GM13977 (cell line): ENCODE measurements at regions not wholly inside any gene's neighbourhood (a gene's known extent, or its start where the extent isn't known, plus 50 kb on each side); places are given as distances from the start of the nearest gene placed in this dataset.

Experiments used
- DNase-seq: peaks from one replicate; pipeline ENCODE4 v3.0.0; 2012; ENCODE audit warnings: low spot score
- in situ Hi-C: fragments of 300-500 bp; cut with MboI; formaldehyde crosslinking; loops from one replicate; pipeline ENCODE4 v1.12.0; 2022; ENCODE audit warnings: low sequenced_read_pairs, low pct_unique_long_range_greater_than_20kb, mixed read lengths, inconsistent platforms; ENCODE audit not compliant: unreplicated experiment
- TF ChIP-seq, protein P1 (sequence below): IDR thresholded peaks from 2 replicates; pipeline ENCODE4 v1.5.1; 2012; ENCODE audit warnings: mild to moderate bottlenecking, control low read depth; ENCODE audit not compliant: insufficient read depth; ENCODE audit errors: extremely low read depth, missing control alignments

DNA sequence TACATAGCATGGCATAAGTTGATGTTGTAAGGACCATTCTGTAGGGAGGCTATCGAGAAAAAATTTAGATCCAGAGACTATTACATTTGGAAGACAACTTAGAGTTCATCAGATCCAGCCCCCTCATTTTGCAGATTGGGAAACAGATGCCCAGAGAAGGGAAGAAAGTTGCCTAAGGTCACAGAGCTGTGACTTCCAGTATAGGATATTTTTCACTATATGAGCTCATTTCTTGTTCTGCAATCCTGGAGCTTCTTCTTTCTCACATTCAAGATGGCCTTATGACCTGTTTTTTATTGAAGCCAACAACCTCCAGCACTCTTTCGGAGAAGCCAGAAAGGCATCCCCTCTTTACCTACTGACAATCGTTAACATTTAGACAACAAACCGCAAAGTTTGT is 421.8 kb upstream of the PLXNA2 start:
- DNase-seq: no peak
- TF ChIP-seq, protein P1, sequence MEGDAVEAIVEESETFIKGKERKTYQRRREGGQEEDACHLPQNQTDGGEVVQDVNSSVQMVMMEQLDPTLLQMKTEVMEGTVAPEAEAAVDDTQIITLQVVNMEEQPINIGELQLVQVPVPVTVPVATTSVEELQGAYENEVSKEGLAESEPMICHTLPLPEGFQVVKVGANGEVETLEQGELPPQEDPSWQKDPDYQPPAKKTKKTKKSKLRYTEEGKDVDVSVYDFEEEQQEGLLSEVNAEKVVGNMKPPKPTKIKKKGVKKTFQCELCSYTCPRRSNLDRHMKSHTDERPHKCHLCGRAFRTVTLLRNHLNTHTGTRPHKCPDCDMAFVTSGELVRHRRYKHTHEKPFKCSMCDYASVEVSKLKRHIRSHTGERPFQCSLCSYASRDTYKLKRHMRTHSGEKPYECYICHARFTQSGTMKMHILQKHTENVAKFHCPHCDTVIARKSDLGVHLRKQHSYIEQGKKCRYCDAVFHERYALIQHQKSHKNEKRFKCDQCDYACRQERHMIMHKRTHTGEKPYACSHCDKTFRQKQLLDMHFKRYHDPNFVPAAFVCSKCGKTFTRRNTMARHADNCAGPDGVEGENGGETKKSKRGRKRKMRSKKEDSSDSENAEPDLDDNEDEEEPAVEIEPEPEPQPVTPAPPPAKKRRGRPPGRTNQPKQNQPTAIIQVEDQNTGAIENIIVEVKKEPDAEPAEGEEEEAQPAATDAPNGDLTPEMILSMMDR: no peak
- in situ Hi-C loops: no loop called here

DNA sequence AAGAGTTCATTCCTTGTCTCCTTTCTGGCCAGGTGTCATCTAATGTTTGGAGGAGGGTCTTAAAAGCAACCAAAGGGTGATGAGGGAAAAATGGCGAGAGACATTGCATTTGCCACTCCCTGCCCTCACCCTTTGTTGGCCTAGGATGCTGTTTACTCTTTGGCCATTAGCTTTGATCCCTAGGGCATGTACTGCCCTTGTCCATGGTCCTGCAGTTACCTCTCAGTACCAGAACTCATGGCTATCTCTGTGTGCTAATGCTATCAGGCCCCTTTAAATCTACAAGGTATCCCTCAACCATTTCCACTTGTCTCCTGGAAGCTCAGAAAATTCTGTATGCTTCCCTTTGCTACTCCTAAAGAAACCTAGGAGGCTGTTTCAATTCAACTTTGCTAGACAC is 424.8 kb upstream of the PLXNA2 start:
- TF ChIP-seq, protein P1: no peak
- in situ Hi-C loops: no loop called here
- no peak for DNase-seq

DNA sequence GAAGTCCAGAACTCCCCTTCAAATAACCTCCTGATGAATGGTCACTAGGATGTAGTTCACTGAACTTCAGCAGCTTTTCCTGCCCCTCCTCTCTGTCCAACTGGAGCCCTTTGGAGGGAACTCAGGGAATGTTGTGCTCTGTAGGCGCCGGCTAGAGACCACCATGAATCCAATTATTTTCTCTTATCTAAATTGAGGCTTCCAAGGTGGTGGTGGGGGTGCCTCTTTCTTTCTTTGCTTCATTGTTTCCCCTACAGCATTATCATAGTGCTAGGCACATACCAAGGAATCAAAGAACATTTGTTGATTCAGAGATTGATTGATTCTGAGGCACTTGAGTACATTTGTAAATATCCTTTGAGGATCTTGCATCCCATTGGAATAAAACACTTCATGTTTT is 426.6 kb upstream of the PLXNA2 start:
- in situ Hi-C loops: no loop called here
- TF ChIP-seq, protein P1: no peak
- DNase-seq: no peak

DNA sequence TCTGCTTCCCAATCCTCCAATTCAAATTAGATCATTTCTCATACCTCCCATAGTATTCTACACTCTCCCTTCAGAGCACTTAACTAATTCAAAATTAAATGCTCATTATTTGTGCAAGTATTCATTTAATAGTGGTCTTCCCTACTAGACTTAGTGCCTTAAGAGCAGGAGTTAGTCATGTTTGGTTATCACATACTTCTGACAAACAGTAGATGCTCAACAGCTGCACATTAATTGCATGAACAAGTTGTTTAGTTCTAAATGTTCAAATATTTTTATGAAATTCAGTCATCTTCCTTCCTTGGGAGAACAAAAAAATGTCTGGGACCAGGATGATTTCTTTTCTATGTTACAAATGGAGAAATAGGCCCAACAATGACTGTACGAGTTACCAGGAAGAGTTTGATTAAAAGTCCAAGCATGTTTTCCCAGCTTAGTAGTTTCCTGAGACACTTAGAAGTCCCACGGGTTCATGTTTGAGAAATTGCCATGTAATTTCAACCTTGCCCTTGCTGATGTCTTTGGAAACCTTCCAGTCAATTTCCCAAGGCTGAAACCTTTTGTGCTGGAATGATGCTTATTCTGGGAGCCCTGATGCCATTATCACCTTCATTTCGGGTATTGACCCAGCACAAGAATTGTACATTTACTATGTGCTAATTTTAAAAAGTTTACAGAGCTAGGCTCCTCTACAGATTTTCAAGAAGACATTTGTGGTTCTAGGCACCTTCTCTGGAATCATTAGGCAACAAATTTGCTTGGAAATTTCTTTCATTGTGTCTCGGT is 437.9 kb upstream of the PLXNA2 start:
- no peak for DNase-seq
- in situ Hi-C loops: no loop called here
- TF ChIP-seq, protein P1: no peak

DNA sequence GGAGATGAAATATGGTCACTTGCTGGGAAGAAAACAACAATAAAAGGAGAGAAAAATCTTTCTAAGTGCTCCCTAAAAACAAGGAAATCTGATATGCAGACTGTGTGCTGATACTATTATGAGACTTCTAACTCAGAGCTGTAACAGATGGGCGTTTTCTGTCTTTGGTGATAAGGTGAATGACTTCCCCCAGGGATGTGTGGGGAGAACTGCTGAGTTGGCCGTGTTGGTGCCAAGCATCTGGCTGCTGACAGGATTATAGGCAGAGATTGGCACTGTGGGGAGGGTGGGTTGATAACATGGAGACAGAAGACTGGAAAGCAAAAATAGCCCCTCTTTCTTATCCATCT is 438.5 kb upstream of the PLXNA2 start:
- TF ChIP-seq, protein P1: no peak
- DNase-seq: no peak
- in situ Hi-C loops: no loop called here

DNA sequence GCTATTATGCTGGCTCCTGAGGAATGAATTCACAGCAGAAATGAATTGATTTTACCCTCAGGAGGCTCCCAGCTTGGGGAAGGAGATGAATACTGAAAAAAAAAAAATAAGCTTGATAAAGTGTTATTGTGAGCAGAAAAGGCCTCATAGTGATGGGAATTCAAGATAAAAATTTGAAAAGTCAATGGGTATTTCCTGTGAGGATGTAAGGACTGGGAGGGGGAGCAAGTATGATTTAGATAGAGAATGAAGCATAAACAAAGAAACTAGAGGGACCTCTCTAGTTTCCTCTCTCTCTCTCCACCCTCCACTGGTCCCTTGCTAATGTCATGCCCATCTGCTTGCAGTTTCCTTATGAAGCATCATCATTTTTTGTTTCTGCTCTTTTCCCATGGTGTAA is 439.0 kb upstream of the PLXNA2 start:
- DNase-seq: no peak
- TF ChIP-seq, protein P1: no peak
- in situ Hi-C loops: no loop called here

DNA sequence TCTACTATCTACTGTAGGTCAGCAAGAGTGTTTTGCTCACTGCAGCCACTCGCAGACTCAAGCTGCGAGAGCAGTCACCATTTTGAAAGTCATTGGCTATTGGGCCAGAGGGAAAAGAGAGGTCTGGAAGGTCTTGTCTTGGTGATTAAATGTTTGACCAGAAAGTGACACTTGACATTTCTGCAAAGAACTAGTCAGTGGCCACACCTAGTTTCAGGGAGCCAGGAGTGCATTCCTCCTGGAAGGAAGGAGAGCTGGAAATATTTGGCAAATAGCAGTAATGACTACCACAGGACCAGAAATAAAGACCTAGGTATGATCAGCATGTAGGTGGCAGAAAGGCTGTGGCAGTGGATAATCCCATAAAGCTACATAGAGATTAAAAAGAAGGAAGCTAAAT is 440.0 kb upstream of the PLXNA2 start:
- TF ChIP-seq, protein P1: no peak
- in situ Hi-C loops: no loop called here
- no peak for DNase-seq
